Loucy (cell line): ENCODE measurements at regions not wholly inside any gene's neighbourhood (a gene's known extent, or its start where the extent isn't known, plus 50 kb on each side); places are given as distances from the start of the nearest gene placed in this dataset.

Experiments
- H2AFZ ChIP-seq: fragments of 200-600 bp; sonication (generic); 2 replicates; pipeline ENCODE4 v1.6.0; 2016; ENCODE audit warnings: antibody characterized with exemption, mild to moderate bottlenecking, low read length, moderate library complexity
- H3F3A ChIP-seq: fragments of 200-600 bp; 2 replicates; pipeline ENCODE4 v1.6.0; 2016; ENCODE audit warnings: antibody characterized with exemption, low read depth, mild to moderate bottlenecking
- H3K27me3 ChIP-seq: fragments of 200-600 bp; sonication (generic); 2 replicates; pipeline ENCODE4 v1.6.1; 2014; ENCODE audit warnings: low read length, mild to moderate bottlenecking; ENCODE audit not compliant: insufficient read depth, poor library complexity, severe bottlenecking
- H3K36me3 ChIP-seq: fragments of 200-600 bp; sonication (generic); 2 replicates; pipeline ENCODE4 v1.6.1; 2016; ENCODE audit warnings: low read length; ENCODE audit not compliant: insufficient read depth
- H3K4me1 ChIP-seq: fragments of 200-600 bp; sonication (generic); 2 replicates; pipeline ENCODE4 v1.5.1; 2014; ENCODE audit warnings: low read length, mild to moderate bottlenecking; ENCODE audit not compliant: insufficient read depth, poor library complexity, severe bottlenecking
- H3K4me2 ChIP-seq: fragments of 200-600 bp; sonication (generic); 2 replicates; pipeline ENCODE4 v1.6.0; 2014; ENCODE audit warnings: antibody characterized with exemption, low read length, low read depth, mild to moderate bottlenecking; ENCODE audit not compliant: poor library complexity, severe bottlenecking
- H3K4me3 ChIP-seq: fragments of 200-600 bp; sonication (generic); 2 replicates; pipeline ENCODE4 v1.5.1; 2014; ENCODE audit warnings: low read length, mild to moderate bottlenecking, mixed read lengths; ENCODE audit not compliant: poor library complexity, severe bottlenecking
- H3K79me2 ChIP-seq: fragments of 200-600 bp; sonication (generic); 2 replicates; pipeline ENCODE4 v1.6.1; 2014; ENCODE audit warnings: low read length; ENCODE audit not compliant: insufficient read depth
- H3K9ac ChIP-seq: fragments of 200-600 bp; sonication (generic); 2 replicates; pipeline ENCODE4 v1.6.0; 2014; ENCODE audit warnings: mild to moderate bottlenecking, low read depth, low read length, moderate library complexity; ENCODE audit not compliant: poor library complexity, severe bottlenecking
- H3K9me2 ChIP-seq: fragments of 200-600 bp; sonication (generic); replicated peaks from 2 replicates; pipeline ENCODE4 v1.6.1; 2016; ENCODE audit warnings: low read depth, low read length, mixed read lengths
- H3K9me3 ChIP-seq: fragments of 200-600 bp; sonication (generic); 2 replicates; pipeline ENCODE4 v1.6.1; 2014; ENCODE audit warnings: mild to moderate bottlenecking, antibody characterized with exemption, low read length, low read depth; ENCODE audit not compliant: insufficient read depth
- H4K20me1 ChIP-seq: fragments of 200-600 bp; sonication (generic); 2 replicates; pipeline ENCODE4 v1.6.0; 2014; ENCODE audit warnings: antibody characterized with exemption, low read length, mild to moderate bottlenecking; ENCODE audit not compliant: insufficient read depth, poor library complexity, severe bottlenecking
- EZH2phosphoT487 ChIP-seq: fragments of 200-600 bp; IDR thresholded peaks from 2 replicates; pipeline ENCODE4 v1.6.1; 2018; ENCODE audit warnings: antibody characterized with exemption, mild to moderate bottlenecking, moderate library complexity, borderline replicate concordance
- TF ChIP-seq, protein P1 (sequence below): fragments of 200-600 bp; sonication (generic); conservative IDR thresholded peaks from 2 replicates; pipeline ENCODE4 v1.5.1; 2014; ENCODE audit warnings: mild to moderate bottlenecking, antibody characterized with exemption, low read length

DNA sequence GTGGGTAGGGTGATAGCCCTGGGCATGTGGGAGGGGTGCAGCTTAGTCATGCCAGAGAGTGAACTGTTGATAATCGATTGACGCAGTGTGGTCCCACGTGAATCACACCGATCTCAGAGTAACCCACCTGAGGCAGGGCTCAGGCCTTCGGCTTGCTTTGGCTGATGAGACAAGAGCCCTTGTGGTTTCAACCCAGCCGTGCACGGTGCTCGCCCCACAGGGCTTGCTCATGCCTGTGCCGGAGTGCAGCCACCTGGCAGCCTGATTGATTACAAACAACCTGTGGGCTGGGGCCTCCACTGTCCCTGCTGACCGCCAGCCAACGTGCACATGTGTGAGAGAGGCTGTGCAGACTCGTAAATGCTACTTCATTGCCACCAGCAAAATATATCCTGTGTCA is 144.9 kb upstream of the ADARB2 start:
- peaks cover 8% of the 10 kb centered on the region; the same call in 1 of the 2 replicates for H3K9me3 ChIP-seq
- no peaks in the 10 kb centered on the region for H3K36me3 ChIP-seq
- TF ChIP-seq EZH2phosphoT487: no peak
- TF ChIP-seq, protein P1, sequence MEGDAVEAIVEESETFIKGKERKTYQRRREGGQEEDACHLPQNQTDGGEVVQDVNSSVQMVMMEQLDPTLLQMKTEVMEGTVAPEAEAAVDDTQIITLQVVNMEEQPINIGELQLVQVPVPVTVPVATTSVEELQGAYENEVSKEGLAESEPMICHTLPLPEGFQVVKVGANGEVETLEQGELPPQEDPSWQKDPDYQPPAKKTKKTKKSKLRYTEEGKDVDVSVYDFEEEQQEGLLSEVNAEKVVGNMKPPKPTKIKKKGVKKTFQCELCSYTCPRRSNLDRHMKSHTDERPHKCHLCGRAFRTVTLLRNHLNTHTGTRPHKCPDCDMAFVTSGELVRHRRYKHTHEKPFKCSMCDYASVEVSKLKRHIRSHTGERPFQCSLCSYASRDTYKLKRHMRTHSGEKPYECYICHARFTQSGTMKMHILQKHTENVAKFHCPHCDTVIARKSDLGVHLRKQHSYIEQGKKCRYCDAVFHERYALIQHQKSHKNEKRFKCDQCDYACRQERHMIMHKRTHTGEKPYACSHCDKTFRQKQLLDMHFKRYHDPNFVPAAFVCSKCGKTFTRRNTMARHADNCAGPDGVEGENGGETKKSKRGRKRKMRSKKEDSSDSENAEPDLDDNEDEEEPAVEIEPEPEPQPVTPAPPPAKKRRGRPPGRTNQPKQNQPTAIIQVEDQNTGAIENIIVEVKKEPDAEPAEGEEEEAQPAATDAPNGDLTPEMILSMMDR: no peak
- H3K4me3 ChIP-seq: no peak overlapping the region
- H3K79me2 ChIP-seq: no peaks in the 10 kb centered on the region
- H3K27me3 ChIP-seq: no peaks in the 10 kb centered on the region
- no peaks in the 10 kb centered on the region for H3K4me1 ChIP-seq
- no peak overlapping the region for H2AFZ ChIP-seq
- H3K4me2 ChIP-seq: no peak overlapping the region
- no peaks in the 10 kb centered on the region for H3K9me2 ChIP-seq
- H3K9ac ChIP-seq: no peak overlapping the region
- H4K20me1 ChIP-seq: no peaks in the 10 kb centered on the region
- no peaks in the 10 kb centered on the region for H3F3A ChIP-seq

DNA sequence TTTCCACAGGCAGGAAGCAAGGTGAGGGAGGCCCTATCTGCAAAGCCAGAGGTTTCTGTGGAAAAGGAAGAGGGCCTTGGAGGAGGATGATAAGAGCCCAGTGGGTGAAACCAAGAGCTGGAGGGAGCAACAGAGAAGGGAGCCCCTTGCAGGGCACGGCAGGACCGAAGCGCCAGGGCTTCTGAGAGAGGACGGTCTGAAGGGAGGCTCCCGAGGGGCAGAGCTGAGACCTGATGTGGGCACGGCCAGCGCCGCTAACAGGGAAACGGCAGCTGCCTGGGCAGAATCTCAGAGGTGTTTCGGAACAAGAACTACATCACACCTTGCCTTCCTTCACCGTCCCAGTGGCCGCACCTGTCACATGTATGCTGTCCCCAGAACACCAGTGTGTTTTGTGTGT is 144.3 kb upstream of the ADARB2 start:
- H3K9me3 ChIP-seq: peaks cover 4% of the 10 kb centered on the region; the same call in 1 of the 2 replicates
- H3K4me2 ChIP-seq: no peak overlapping the region
- H3K79me2 ChIP-seq: no peaks in the 10 kb centered on the region
- H3K9ac ChIP-seq: no peak overlapping the region
- H3K4me3 ChIP-seq: no peak overlapping the region
- no peaks in the 10 kb centered on the region for H3K36me3 ChIP-seq
- no peaks in the 10 kb centered on the region for H3K4me1 ChIP-seq
- no peaks in the 10 kb centered on the region for H4K20me1 ChIP-seq
- no peaks in the 10 kb centered on the region for H3F3A ChIP-seq
- no peaks in the 10 kb centered on the region for H3K27me3 ChIP-seq
- no peaks in the 10 kb centered on the region for H3K9me2 ChIP-seq
- no peak overlapping the region for H2AFZ ChIP-seq
- TF ChIP-seq, protein P1: no peak
- TF ChIP-seq EZH2phosphoT487: no peak

DNA sequence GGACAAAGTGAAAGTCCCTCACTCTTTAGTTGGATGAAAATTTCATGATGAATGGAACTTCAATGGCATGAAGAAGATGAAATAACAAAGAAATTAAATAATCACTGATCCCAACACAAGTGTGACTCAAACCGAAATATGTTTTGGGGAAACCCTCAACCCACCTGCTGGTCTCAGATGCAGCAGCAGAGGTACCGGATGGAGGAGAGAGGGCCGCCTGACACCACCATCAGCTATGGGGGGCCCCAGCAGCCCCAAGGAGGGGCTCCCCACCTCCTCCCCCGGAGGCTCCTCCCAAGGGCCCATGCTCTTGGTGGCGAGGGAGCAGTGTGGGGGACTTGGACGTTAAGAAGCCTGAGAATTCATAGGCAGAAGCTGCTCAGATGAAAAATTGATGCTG is 137.2 kb upstream of the ADARB2 start:
- H4K20me1 ChIP-seq: no peaks in the 10 kb centered on the region
- no peaks in the 10 kb centered on the region for H3K9me3 ChIP-seq
- no peaks in the 10 kb centered on the region for H3K79me2 ChIP-seq
- H3K9ac ChIP-seq: no peak overlapping the region
- no peak for TF ChIP-seq EZH2phosphoT487
- TF ChIP-seq, protein P1: no peak
- no peaks in the 10 kb centered on the region for H3K4me1 ChIP-seq
- no peaks in the 10 kb centered on the region for H3K36me3 ChIP-seq
- no peaks in the 10 kb centered on the region for H3F3A ChIP-seq
- H2AFZ ChIP-seq: no peak overlapping the region
- no peaks in the 10 kb centered on the region for H3K27me3 ChIP-seq
- H3K4me3 ChIP-seq: no peak overlapping the region
- no peak overlapping the region for H3K4me2 ChIP-seq
- H3K9me2 ChIP-seq: no peaks in the 10 kb centered on the region
